ENCODE measurements at regions not wholly inside any gene's neighbourhood (a gene's known extent, or its start where the extent isn't known, plus 50 kb on each side); places are given as distances from the start of the nearest gene placed in this dataset.

DNA sequence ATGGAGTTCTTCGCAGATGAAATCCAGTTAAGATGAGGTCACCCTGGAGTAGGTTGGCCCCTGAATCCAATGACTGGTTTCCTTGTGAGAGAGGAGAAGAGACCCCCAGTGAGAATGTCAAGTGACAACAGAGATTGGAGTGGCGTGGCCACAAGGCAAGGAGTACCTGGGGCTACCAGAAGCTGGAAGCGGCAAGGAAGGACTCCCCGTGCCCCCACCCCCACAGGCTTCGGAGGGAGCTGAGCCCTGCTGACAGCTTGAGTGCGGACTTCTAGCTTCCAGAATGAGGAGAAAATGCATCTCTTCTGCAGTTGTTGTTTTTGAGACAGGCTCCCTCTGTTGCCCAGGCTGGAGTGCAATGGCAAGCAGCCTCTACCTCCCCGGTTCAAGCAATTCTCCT is 78.0 kb upstream of the HPCAL1 start:
- DNase-seq (peak in 1 of 5 donors; percentile 30), ATAC-seq (no peak)
- peaks cover 0 to 4% (median 0%) of the 10 kb centered on the region in 9 donors for H3K27me3 ChIP-seq
- TF ChIP-seq POLR2A (IDR thresholded peaks at IDR 0.05), result no peak
- TF ChIP-seq, protein P1, sequence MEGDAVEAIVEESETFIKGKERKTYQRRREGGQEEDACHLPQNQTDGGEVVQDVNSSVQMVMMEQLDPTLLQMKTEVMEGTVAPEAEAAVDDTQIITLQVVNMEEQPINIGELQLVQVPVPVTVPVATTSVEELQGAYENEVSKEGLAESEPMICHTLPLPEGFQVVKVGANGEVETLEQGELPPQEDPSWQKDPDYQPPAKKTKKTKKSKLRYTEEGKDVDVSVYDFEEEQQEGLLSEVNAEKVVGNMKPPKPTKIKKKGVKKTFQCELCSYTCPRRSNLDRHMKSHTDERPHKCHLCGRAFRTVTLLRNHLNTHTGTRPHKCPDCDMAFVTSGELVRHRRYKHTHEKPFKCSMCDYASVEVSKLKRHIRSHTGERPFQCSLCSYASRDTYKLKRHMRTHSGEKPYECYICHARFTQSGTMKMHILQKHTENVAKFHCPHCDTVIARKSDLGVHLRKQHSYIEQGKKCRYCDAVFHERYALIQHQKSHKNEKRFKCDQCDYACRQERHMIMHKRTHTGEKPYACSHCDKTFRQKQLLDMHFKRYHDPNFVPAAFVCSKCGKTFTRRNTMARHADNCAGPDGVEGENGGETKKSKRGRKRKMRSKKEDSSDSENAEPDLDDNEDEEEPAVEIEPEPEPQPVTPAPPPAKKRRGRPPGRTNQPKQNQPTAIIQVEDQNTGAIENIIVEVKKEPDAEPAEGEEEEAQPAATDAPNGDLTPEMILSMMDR (IDR thresholded peaks at IDR 0.05), result no peak
- no peaks in the 10 kb centered on the region for H3K36me3 ChIP-seq
- no peak overlapping the region for H3K27ac ChIP-seq
- no peak overlapping the region for H3K4me3 ChIP-seq
- WGBS, 4 donors, result 93 to 98% (median 97%) methylated on average over 6 to 7 of the region's 7 CpGs
- H3K9me3 ChIP-seq, result no peaks in the 10 kb centered on the region
- H3K4me1 ChIP-seq, result peaks cover 0 to 13% (median 0%) of the 10 kb centered on the region in 12 donors
- intact Hi-C loops (cut with DNase I), result no loop called here

DNA sequence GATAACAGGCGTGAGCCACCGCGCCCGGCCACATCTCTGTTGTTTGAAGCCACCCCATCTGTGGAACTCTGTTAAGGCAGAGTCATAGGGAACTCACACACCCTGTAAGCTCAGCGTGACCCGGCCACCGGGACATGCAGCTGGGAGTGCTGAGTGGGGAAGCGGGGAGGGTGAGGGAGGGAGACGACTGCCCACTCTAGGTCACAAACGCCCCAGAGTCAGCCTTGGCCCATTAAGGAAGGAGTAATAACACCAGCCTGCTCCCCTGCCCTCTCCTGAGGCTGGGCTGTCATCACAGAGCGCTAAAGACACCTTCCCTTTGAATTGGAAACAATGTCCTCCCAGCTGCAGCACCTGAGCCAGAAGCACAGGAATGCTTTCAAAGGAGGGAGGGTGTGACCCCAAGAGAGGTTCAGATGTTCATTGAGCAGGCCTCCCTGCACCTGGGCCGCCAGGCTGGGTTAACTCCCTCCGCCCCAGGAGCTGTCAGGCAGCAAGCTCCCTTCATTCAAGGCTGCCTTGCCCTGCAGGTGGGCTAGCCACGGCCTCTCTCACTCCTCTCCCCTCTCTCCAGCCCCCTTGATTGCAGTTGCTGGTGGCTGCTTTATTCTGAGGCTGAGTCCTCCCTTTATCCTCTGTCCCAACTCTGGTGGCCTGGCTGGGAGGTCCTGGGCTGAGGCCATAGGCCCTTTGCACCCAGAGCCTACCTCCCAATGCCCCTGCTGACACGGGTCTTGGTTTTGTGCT is 77.2 kb upstream of the HPCAL1 start:
- DNase-seq, result peak in 1 of 5 donors; percentile 46
- 91 to 95% (median 92%) methylated on average over 12 to 15 of the region's 15 CpGs for WGBS, 4 donors
- H3K27ac ChIP-seq, result no peak overlapping the region
- H3K4me3 ChIP-seq, result no peak overlapping the region
- no peaks in the 10 kb centered on the region for H3K36me3 ChIP-seq
- peaks cover 0 to 4% (median 0%) of the 10 kb centered on the region in 9 donors for H3K27me3 ChIP-seq
- TF ChIP-seq, protein P1 (IDR thresholded peaks at IDR 0.05), result no peak
- no peak for TF ChIP-seq POLR2A (IDR thresholded peaks at IDR 0.05)
- intact Hi-C loops (cut with DNase I), result no loop called here
- no peak for ATAC-seq
- no peaks in the 10 kb centered on the region for H3K9me3 ChIP-seq
- H3K4me1 ChIP-seq, result peaks cover 0 to 13% (median 0%) of the 10 kb centered on the region in 12 donors

DNA sequence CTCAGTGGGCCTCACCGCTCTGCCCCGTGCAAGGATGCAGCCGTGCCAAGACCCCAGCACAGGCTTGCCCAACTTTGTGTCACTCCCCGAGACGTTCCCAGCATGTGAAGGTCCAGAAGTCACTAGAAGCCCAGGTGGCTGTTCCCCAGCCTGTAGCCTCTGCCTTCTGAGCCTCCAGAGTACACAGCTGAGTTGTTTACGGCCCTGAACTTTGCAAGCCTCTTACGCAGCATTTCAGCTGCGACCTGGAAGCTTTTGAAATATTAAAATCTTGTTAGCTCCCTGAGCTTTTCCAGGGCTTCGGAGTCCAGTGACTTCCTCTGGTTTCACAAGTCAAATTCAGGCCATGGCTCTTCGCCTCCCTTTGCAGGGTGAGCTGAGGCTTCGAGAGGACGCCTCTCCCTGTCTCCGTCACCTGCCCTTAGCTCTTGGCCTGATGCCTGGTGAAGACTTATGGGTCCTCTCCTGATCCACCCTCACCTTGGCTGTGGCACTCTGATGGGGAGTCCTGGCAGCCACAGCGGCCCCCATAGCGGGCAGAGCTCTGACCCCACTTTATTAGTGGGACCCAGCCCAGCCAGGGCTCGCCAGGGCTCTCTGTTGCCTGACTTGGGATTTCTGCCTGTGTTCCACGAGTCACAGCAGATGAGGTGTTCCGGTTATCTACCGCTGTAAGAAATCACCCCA is 76.5 kb upstream of the HPCAL1 start:
- DNase-seq (peak in 1 of 5 donors; percentile 51), ATAC-seq (no peak)
- Histone ChIP-seq H3K4me1 (peaks cover 0 to 10% (median 0%) of the 10 kb centered on the region in 12 donors), H3K36me3 (no peaks in the 10 kb centered on the region), H3K27me3 (peaks cover 0 to 4% (median 0%) of the 10 kb centered on the region in 9 donors), H3K9me3 (no peaks in the 10 kb centered on the region), H3K4me3 (no peak overlapping the region), H3K27ac (no peak overlapping the region)
- intact Hi-C loops (cut with DNase I), result no loop called here
- 95 to 96% (median 95%) methylated on average over 15 to 19 of the region's 19 CpGs for WGBS, 4 donors
- TF ChIP-seq POLR2A (IDR thresholded peaks at IDR 0.05), result no peak
- TF ChIP-seq, protein P1 (IDR thresholded peaks at IDR 0.05), result no peak

DNA sequence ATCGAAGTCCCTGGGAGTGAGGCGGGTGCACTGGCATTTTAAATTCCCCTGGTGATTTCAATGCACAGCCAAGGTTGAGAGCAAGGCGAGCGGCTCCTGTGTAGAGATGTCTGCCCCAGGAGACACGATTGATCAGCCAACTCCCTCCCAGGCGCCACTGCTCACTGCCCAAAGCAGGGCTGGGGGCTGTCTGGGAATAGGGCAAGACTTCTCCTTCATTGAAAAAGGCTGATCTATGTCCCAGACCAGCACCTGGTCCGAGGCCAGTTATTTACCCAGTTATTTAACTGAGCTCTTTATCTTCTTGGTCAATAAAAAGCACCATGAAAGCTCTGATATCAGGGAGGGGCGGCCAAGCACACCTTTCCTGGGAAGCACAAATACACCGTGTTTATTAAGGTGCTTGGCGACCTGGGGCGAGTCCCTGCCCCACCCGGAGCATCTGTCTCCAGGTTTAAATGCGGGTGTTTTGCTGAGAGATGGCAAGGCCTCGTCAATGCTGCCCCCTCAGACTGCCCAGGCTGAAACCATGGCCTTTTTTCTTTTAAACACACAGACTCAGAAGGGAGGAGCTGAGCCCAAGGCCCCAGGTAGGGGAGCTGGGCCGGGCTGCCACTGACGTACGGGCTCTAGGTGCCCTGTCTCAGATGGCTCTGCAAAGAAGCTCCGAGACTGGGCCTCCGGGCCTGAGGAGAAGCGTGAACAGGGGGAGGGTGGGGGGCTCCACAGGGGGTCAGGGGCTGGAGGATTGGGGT is 73.9 kb upstream of the HPCAL1 start:
- ATAC-seq, result no peak
- H3K9me3 ChIP-seq, result no peaks in the 10 kb centered on the region
- H3K27me3 ChIP-seq, result no peaks in the 10 kb centered on the region
- intact Hi-C loops (cut with DNase I), result no loop called here
- TF ChIP-seq POLR2A (IDR thresholded peaks at IDR 0.05), result no peak
- TF ChIP-seq, protein P1 (IDR thresholded peaks at IDR 0.05), result no peak
- 89 to 93% (median 89%) methylated on average over 18 to 20 of the region's 20 CpGs for WGBS, 4 donors
- no peaks in the 10 kb centered on the region for H3K36me3 ChIP-seq
- H3K4me1 ChIP-seq, result peaks cover 0 to 5% (median 0%) of the 10 kb centered on the region in 12 donors
- peak in 1 of 5 donors; percentile 18 for DNase-seq
- peak overlapping the region in 3 of 12 donors; percentile 16 to 59 (median 56) for H3K27ac ChIP-seq
- H3K4me3 ChIP-seq, result no peak overlapping the region
